OCI-LY7 (cell line): ENCODE measurements at regions not wholly inside any gene's neighbourhood (a gene's known extent, or its start where the extent isn't known, plus 50 kb on each side); places are given as distances from the start of the nearest gene placed in this dataset.

ENCODE experiments used
- BruUV-seq: library from RNA; stranded (reverse); fragments of 400-500 nt; replicated peaks from 2 replicates; lab custom pipeline; 2021; lab: Mats Ljungman, UMichigan
- CTCF ChIA-PET: fragments of 300-600 bp; sonication (Branson Sonifier 250); formaldehyde crosslinking; loops from one replicate; lab custom pipeline; 2022; ENCODE audit warnings: antibody characterized with exemption; ENCODE audit not compliant: unreplicated experiment; lab: Charles Lee
- POLR2A ChIA-PET: fragments of 300-600 bp; sonication (Branson Sonifier 250); formaldehyde crosslinking; loops from one replicate; lab custom pipeline; 2022; ENCODE audit warnings: antibody characterized with exemption; lab: Charles Lee
- DNase-seq: peaks from one replicate; pipeline ENCODE4 v3.0.0-alpha.2; 2015; ENCODE audit warnings: low spot score
- H2AFZ ChIP-seq: fragments of 200-600 bp; sonication (generic), shearing (Covaris generic); 2 replicates; pipeline ENCODE4 v1.6.1; 2014; ENCODE audit warnings: mild to moderate bottlenecking, antibody characterized with exemption, low read length, moderate library complexity
- H3K27ac ChIP-seq: fragments of 200-600 bp; sonication (generic); 2 replicates; pipeline ENCODE4 v1.5.1; 2014; ENCODE audit warnings: mixed run types, low read depth, mild to moderate bottlenecking, moderate library complexity, low read length, inconsistent platforms; ENCODE audit not compliant: poor library complexity, severe bottlenecking
- H3K36me3 ChIP-seq: fragments of 200-600 bp; sonication (generic); 2 replicates; pipeline ENCODE4 v1.6.1; 2014; ENCODE audit warnings: mild to moderate bottlenecking, antibody characterized with exemption, low read length, moderate library complexity, mixed read lengths; ENCODE audit not compliant: insufficient read depth
- H3K4me1 ChIP-seq: fragments of 200-600 bp; sonication (generic); 2 replicates; pipeline ENCODE4 v1.5.1; 2014; ENCODE audit warnings: mild to moderate bottlenecking, low read length; ENCODE audit not compliant: insufficient read depth, poor library complexity, severe bottlenecking
- H3K4me2 ChIP-seq: fragments of 200-600 bp; sonication (generic); 2 replicates; pipeline ENCODE4 v1.6.1; 2014; ENCODE audit warnings: mild to moderate bottlenecking, low read length
- H3K4me3 ChIP-seq: fragments of 200-600 bp; sonication (generic); 2 replicates; pipeline ENCODE4 v1.5.1; 2014; ENCODE audit warnings: mild to moderate bottlenecking, low read depth, low read length; ENCODE audit not compliant: poor library complexity, severe bottlenecking
- H3K79me2 ChIP-seq: fragments of 200-600 bp; sonication (generic); 2 replicates; pipeline ENCODE4 v1.6.1; 2016; ENCODE audit warnings: low read depth, mild to moderate bottlenecking, low read length, moderate library complexity, mixed read lengths; ENCODE audit not compliant: insufficient read depth
- H3K9me2 ChIP-seq: fragments of 200-600 bp; sonication (generic); 2 replicates; pipeline ENCODE4 v1.6.1; 2016; ENCODE audit warnings: mild to moderate bottlenecking, low read length, mixed read lengths; ENCODE audit not compliant: insufficient read depth
- H3K9me3 ChIP-seq: fragments of 200-600 bp; sonication (generic); 2 replicates; pipeline ENCODE4 v1.6.1; 2014; ENCODE audit warnings: mild to moderate bottlenecking, mixed run types, low read length, mixed read lengths
- H4K20me1 ChIP-seq: fragments of 200-600 bp; sonication (generic); 2 replicates; pipeline ENCODE4 v1.6.1; 2014; ENCODE audit warnings: mild to moderate bottlenecking, antibody characterized with exemption, low read length, moderate library complexity, mixed read lengths; ENCODE audit not compliant: insufficient read depth
- EZH2phosphoT487 ChIP-seq: fragments of 200-600 bp; sonication (generic); IDR thresholded peaks from 2 replicates; pipeline ENCODE4 v1.6.1; 2018; ENCODE audit warnings: low read depth, borderline replicate concordance, mild to moderate bottlenecking, mixed run types, antibody characterized with exemption, low read length, moderate library complexity, mixed read lengths
- intact Hi-C: fragments of 100-400 bp; cut with micrococcal nuclease; formaldehyde crosslinking; loops from one replicate; pipeline ENCODE4 v1.10.0; 2022; ENCODE audit not compliant: unreplicated experiment
- TF ChIP-seq, protein P1 (sequence below): fragments of 200-600 bp; sonication (generic); conservative IDR thresholded peaks from 2 replicates; pipeline ENCODE4 v1.5.1; 2014; ENCODE audit warnings: mild to moderate bottlenecking, antibody characterized with exemption, low read length, moderate library complexity, mixed read lengths

GRCh38 chr7:86262781-86263180, 380.9 kb upstream of the GRM3 start:
- no peak overlapping the region for H3K27ac ChIP-seq
- no peaks in the 10 kb centered on the region for H3K79me2 ChIP-seq
- intact Hi-C loops = no loop called here
- no peak overlapping the region for H3K4me2 ChIP-seq
- TF ChIP-seq, protein P1, sequence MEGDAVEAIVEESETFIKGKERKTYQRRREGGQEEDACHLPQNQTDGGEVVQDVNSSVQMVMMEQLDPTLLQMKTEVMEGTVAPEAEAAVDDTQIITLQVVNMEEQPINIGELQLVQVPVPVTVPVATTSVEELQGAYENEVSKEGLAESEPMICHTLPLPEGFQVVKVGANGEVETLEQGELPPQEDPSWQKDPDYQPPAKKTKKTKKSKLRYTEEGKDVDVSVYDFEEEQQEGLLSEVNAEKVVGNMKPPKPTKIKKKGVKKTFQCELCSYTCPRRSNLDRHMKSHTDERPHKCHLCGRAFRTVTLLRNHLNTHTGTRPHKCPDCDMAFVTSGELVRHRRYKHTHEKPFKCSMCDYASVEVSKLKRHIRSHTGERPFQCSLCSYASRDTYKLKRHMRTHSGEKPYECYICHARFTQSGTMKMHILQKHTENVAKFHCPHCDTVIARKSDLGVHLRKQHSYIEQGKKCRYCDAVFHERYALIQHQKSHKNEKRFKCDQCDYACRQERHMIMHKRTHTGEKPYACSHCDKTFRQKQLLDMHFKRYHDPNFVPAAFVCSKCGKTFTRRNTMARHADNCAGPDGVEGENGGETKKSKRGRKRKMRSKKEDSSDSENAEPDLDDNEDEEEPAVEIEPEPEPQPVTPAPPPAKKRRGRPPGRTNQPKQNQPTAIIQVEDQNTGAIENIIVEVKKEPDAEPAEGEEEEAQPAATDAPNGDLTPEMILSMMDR = no peak
- no peak for TF ChIP-seq EZH2phosphoT487
- H3K36me3 ChIP-seq = no peaks in the 10 kb centered on the region; the same call in 1 of the 2 replicates
- no TSS peak for BruUV-seq
- no peak overlapping the region for H2AFZ ChIP-seq
- ChIA-PET POLR2A (no interaction called here), CTCF (no interaction called here)
- no peaks in the 10 kb centered on the region for H3K9me3 ChIP-seq
- no peaks in the 10 kb centered on the region for H4K20me1 ChIP-seq
- no peak overlapping the region for H3K4me3 ChIP-seq
- H3K4me1 ChIP-seq = no peaks in the 10 kb centered on the region
- H3K9me2 ChIP-seq = no peaks in the 10 kb centered on the region
- no peak for DNase-seq

- Histone ChIP-seq H3K4me2 (no peak overlapping the region), H4K20me1 (no peaks in the 10 kb centered on the region), H2AFZ (no peak overlapping the region), H3K9me3 (peaks cover 7% of the 10 kb centered on the region; the same call in 1 of the 2 replicates), H3K4me3 (no peak overlapping the region), H3K79me2 (no peaks in the 10 kb centered on the region), H3K4me1 (no peaks in the 10 kb centered on the region), H3K27ac (no peak overlapping the region), H3K36me3 (no peaks in the 10 kb centered on the region; the same call in 1 of the 2 replicates), H3K9me2 (no peaks in the 10 kb centered on the region)
- no peak for DNase-seq
- BruUV-seq = no TSS peak
- intact Hi-C loops = no loop called here
- TF ChIP-seq, protein P1 = no peak
- no peak for TF ChIP-seq EZH2phosphoT487
- ChIA-PET POLR2A (interaction anchor here (0.6 to 1.6 kb wide), 4 partner anchors 8 to 65 kb away, joined by 3 to 5 read pairs (median 4); no protein-coding TSS in a partner anchor), CTCF (no interaction called here)
Measured at GRCh38 chr7:86257894-86258293, 385.8 kb upstream of the GRM3 start.

DNA sequence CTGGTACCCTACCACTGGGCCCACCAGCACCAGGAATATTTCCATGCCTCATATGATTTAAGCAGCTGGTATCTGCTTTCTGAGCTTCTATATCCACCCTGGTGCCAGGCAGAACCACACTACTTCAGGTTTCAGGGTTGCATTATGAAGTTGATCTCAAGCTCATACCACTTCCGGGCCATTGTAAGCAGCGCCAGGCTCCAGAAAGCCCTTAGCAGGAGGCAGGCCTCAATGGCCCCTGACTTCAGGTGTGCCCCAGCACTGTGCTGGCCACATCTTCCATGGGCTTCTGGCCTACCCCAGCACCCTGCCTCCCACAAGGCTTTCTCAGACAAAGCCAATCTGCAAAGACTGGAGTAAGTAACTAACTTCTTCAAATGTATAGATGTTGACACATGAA, 391.3 kb upstream of the GRM3 start:
- H3K27ac ChIP-seq = no peak overlapping the region
- H3K36me3 ChIP-seq = no peaks in the 10 kb centered on the region
- H3K4me3 ChIP-seq = no peak overlapping the region
- TF ChIP-seq EZH2phosphoT487 = no peak
- TF ChIP-seq, protein P1 = no peak
- H3K4me2 ChIP-seq = no peak overlapping the region
- H3K9me2 ChIP-seq = no peaks in the 10 kb centered on the region
- no peaks in the 10 kb centered on the region for H4K20me1 ChIP-seq
- no TSS peak for BruUV-seq
- peaks cover 7% of the 10 kb centered on the region; the same call in 1 of the 2 replicates for H3K9me3 ChIP-seq
- CTCF ChIA-PET = no interaction called here
- H3K4me1 ChIP-seq = peaks cover 12% of the 10 kb centered on the region
- DNase-seq = no peak
- H2AFZ ChIP-seq = peak overlapping the region; percentile 44; the same call in 1 of the 2 replicates
- H3K79me2 ChIP-seq = no peaks in the 10 kb centered on the region
- intact Hi-C loops = no loop called here
- POLR2A ChIA-PET = interaction anchor here (2.8 kb wide), 1 partner anchor 10 kb away, joined by 18 read pairs; no protein-coding TSS in a partner anchor
